HCT116 (cell line): ENCODE measurements at regions not wholly inside any gene's neighbourhood (a gene's known extent, or its start where the extent isn't known, plus 50 kb on each side); places are given as distances from the start of the nearest gene placed in this dataset.

Experiments
- ATAC-seq: fragments of 200-7000 bp; cut with Tn5 transposase; 2 replicates; pipeline ENCODE4 v1.9.1; 2020; ENCODE audit warnings: mild to moderate bottlenecking, moderate library complexity
- BruUV-seq: library from RNA; stranded (reverse); fragments of 400-500 nt; replicated peaks from 2 replicates; lab custom pipeline; 2021; lab: Mats Ljungman, UMichigan
- CTCF ChIA-PET: fragments of 300-600 bp; sonication (Branson Sonifier 250); formaldehyde crosslinking; loops from one replicate; lab custom pipeline; 2021; ENCODE audit warnings: antibody characterized with exemption; lab: Charles Lee
- POLR2A ChIA-PET: fragments of 300-600, 350-600 bp; sonication (Branson Sonifier 250); formaldehyde crosslinking; loops from one replicate; lab custom pipeline; 2021; ENCODE audit warnings: antibody characterized with exemption; lab: Charles Lee
- RAD21 ChIA-PET, 2 experiments: fragments of 300-600 bp; sonication (Branson Sonifier 250); formaldehyde crosslinking; loops; one replicate each; lab custom pipeline; 2023; ENCODE audit warnings: low total read pairs in 2 of 2; ENCODE audit not compliant: uncharacterized antibody in 2 of 2, unreplicated experiment in 2 of 2, low non-redundant PET in 1 of 2; lab: Charles Lee
- DNase-seq: peaks from one replicate; pipeline ENCODE4 v3.0.0-alpha.2; 2010; ENCODE audit warnings: low read depth, low spot score
- H2AFZ ChIP-seq: fragments of 200-600 bp; shearing (Covaris generic), sonication (generic); 2 replicates; pipeline ENCODE4 v1.6.1; 2017; ENCODE audit warnings: low read depth, mixed run types, mixed read lengths, antibody characterized with exemption, low read length; ENCODE audit not compliant: poor library complexity, severe bottlenecking
- H3K27ac ChIP-seq: 2 replicates; pipeline ENCODE4 v1.5.1; 2012; ENCODE audit warnings: low read depth, low read length
- H3K27me3 ChIP-seq: fragments of 200-600 bp; sonication (generic); 2 replicates; pipeline ENCODE4 v1.6.1; 2016; ENCODE audit warnings: mixed run types, low read length, mixed read lengths; ENCODE audit not compliant: insufficient read depth
- H3K36me3 ChIP-seq, 2 experiments: fragments of 200-500 bp in 1 of 2; fragments of 200-600 bp in 1 of 2; sonication (Bioruptor generic) in 1 of 2; sonication (generic) in 1 of 2; 2 replicates each; pipeline versions ENCODE4 v1.5.1 to v1.6.1; 2014 to 2016; ENCODE audit warnings: low read length in 2 of 2, inconsistent platforms in 1 of 2, mixed read lengths in 1 of 2, mixed run types in 1 of 2; ENCODE audit not compliant: insufficient read depth in 2 of 2, control insufficient read depth in 1 of 2
- H3K4me1 ChIP-seq, 2 experiments: fragments of 200-600 bp in 1 of 2; sonication (generic) in 1 of 2; 2 replicates each; pipeline versions ENCODE4 v1.5.1 to v1.6.1; 2012 to 2017; ENCODE audit warnings: low read length in 2 of 2, inconsistent platforms in 1 of 2, mild to moderate bottlenecking in 1 of 2, mixed read lengths in 1 of 2, mixed run types in 1 of 2, moderate library complexity in 1 of 2; ENCODE audit not compliant: insufficient read depth in 2 of 2, control insufficient read depth in 1 of 2
- H3K4me2 ChIP-seq: fragments of 200-600 bp; sonication (generic); 2 replicates; pipeline ENCODE4 v1.6.1; 2017; ENCODE audit warnings: mixed run types, low read length, mixed read lengths
- H3K4me3 ChIP-seq, 2 experiments: fragments of 200-600 bp in 1 of 2; sonication (generic) in 1 of 2; replicated peaks in 1 of 2; 2 replicates each; pipeline ENCODE4 v1.5.1; 2011 to 2016; ENCODE audit warnings: low read length in 2 of 2, control low read depth in 1 of 2, low read depth in 1 of 2, mild to moderate bottlenecking in 1 of 2, mixed read lengths in 1 of 2, mixed run types in 1 of 2
- H3K79me2 ChIP-seq: fragments of 200-600 bp; sonication (generic); 2 replicates; pipeline ENCODE4 v1.6.1; 2017; ENCODE audit warnings: mild to moderate bottlenecking, mixed run types, low read length, moderate library complexity, mixed read lengths; ENCODE audit not compliant: insufficient read depth
- H3K9ac ChIP-seq: fragments of 200-600 bp; sonication (generic); 2 replicates; pipeline ENCODE4 v1.6.1; 2016; ENCODE audit warnings: low read length, mixed read lengths
- H3K9me2 ChIP-seq: fragments of 200-600 bp; sonication (generic), shearing (Covaris generic); 2 replicates; pipeline ENCODE4 v1.6.1; 2017; ENCODE audit warnings: mixed run types, mild to moderate bottlenecking, moderate library complexity; ENCODE audit not compliant: insufficient read depth
- H3K9me3 ChIP-seq, 2 experiments: fragments of 200-500 bp in 1 of 2; fragments of 200-600 bp in 1 of 2; sonication (Bioruptor generic) in 1 of 2; sonication (generic) in 1 of 2; 2 replicates each; pipeline ENCODE4 v1.6.1; 2014 to 2017; ENCODE audit warnings: low read length in 2 of 2, mixed read lengths in 2 of 2, inconsistent platforms in 1 of 2, low read depth in 1 of 2, mild to moderate bottlenecking in 1 of 2, mixed run types in 1 of 2, moderate library complexity in 1 of 2; ENCODE audit not compliant: control insufficient read depth in 1 of 2, insufficient read depth in 1 of 2
- H4K20me1 ChIP-seq: fragments of 200-600 bp; sonication (generic), shearing (Covaris generic); 2 replicates; pipeline ENCODE4 v1.6.1; 2017; ENCODE audit warnings: mixed run types, mild to moderate bottlenecking, moderate library complexity; ENCODE audit not compliant: insufficient read depth
- CBX3 ChIP-seq: IDR thresholded peaks from 2 replicates; pipeline ENCODE4 v1.6.1; 2012; ENCODE audit warnings: low read depth
- EGR1 ChIP-seq: IDR thresholded peaks from 2 replicates; pipeline ENCODE4 v1.6.1; 2012; ENCODE audit warnings: low read depth
- ELF1 ChIP-seq: IDR thresholded peaks from 2 replicates; pipeline ENCODE4 v1.6.1; 2012; ENCODE audit warnings: low read depth, borderline replicate concordance
- EZH2 ChIP-seq: fragments of 200-600 bp; sonication (generic); IDR thresholded peaks from 2 replicates; pipeline ENCODE4 v1.6.1; 2017; ENCODE audit warnings: antibody characterized with exemption, mixed run types
- EZH2phosphoT487 ChIP-seq: fragments of 200-600 bp; IDR thresholded peaks from 2 replicates; pipeline ENCODE4 v1.6.1; 2018; ENCODE audit warnings: antibody characterized with exemption, borderline replicate concordance
- FOSL1 ChIP-seq: IDR thresholded peaks from 2 replicates; pipeline ENCODE4 v1.6.1; 2012; ENCODE audit warnings: low read depth
- JUND ChIP-seq: IDR thresholded peaks from 2 replicates; pipeline ENCODE4 v1.6.1; 2012
- POLR2A ChIP-seq: IDR thresholded peaks from 2 replicates; pipeline ENCODE4 v1.7.0; 2011; ENCODE audit warnings: borderline replicate concordance; ENCODE audit not compliant: insufficient read depth, insufficient read length; ENCODE audit errors: extremely low read depth
- POLR2AphosphoS5 ChIP-seq: IDR thresholded peaks from 2 replicates; pipeline ENCODE4 v1.6.1; 2011; ENCODE audit warnings: mild to moderate bottlenecking, low read depth, low read length, moderate library complexity
- SIN3A ChIP-seq: IDR thresholded peaks from 2 replicates; pipeline ENCODE4 v1.6.1; 2012; ENCODE audit warnings: low read depth
- SP1 ChIP-seq: IDR thresholded peaks from 2 replicates; pipeline ENCODE4 v1.6.1; 2012; ENCODE audit warnings: low read depth
- SRF ChIP-seq: IDR thresholded peaks from 2 replicates; pipeline ENCODE4 v1.6.1; 2012; ENCODE audit warnings: low read depth
- TCF7L2 ChIP-seq: IDR thresholded peaks from 2 replicates; pipeline ENCODE4 v1.7.0; 2011; ENCODE audit warnings: borderline replicate concordance, inconsistent platforms; ENCODE audit not compliant: insufficient read depth, insufficient read length; ENCODE audit errors: extremely low read depth
- YY1 ChIP-seq: IDR thresholded peaks from 2 replicates; pipeline ENCODE4 v1.6.1; 2011; ENCODE audit warnings: low read length, low read depth, moderate library complexity, mild to moderate bottlenecking; ENCODE audit not compliant: insufficient replicate concordance; ENCODE audit errors: extremely low read depth
- ZFX ChIP-seq: fragments of 450-650 bp; IDR thresholded peaks from 2 replicates; pipeline ENCODE4 v1.6.1; 2017
- intact Hi-C: fragments of 100-400 bp; cut with micrococcal nuclease; formaldehyde crosslinking; loops from 2 replicates; pipeline ENCODE4 v1.10.0; 2022
- TF ChIP-seq, protein P1 (sequence below): IDR thresholded peaks from 2 replicates; pipeline ENCODE4 v1.6.1; 2012
- TF ChIP-seq, protein P2 (sequence below): IDR thresholded peaks from 2 replicates; pipeline ENCODE4 v1.6.1; 2012
- TF ChIP-seq, protein P3 (sequence below), 3 experiments: fragments of 200-600 bp in 1 of 3; sonication (generic) in 1 of 3; IDR thresholded peaks in 2 of 3; conservative IDR thresholded peaks in 1 of 3; 2 replicates each; pipeline ENCODE4 v1.5.1; 2012 to 2017; ENCODE audit warnings: low read depth in 2 of 3, low read length in 2 of 3, antibody characterized with exemption in 1 of 3, borderline replicate concordance in 1 of 3, control low read depth in 1 of 3, mild to moderate bottlenecking in 1 of 3, mixed read lengths in 1 of 3, mixed run types in 1 of 3, moderate library complexity in 1 of 3; ENCODE audit not compliant: insufficient read depth in 1 of 3
- TF ChIP-seq, protein P4 (sequence below): IDR thresholded peaks from 2 replicates; pipeline ENCODE4 v1.6.1; 2012; ENCODE audit warnings: low read depth

DNA sequence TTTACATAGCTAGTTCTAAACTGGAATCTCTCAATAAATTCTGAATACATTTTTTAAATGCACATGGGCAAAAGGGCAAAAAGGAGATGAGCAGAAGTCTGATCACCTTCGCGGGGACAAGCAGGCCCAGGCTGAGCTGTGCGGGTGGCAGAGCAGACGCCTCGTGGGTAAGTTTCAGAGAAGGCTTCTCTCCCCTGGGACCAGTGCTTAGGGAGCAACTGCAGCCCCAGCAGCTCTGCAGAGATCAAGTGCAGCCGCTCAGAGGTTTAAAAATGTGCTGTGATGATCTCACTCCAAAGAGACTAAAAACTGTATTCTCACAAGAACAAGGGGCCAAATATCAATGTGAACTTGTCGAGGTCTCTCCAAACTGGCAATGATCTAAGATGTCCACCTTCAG, 264.3 kb upstream of the RNF32 start:
- H3K9me3 ChIP-seq = no peaks in the 10 kb centered on the region
- no peak overlapping the region for H3K4me3 ChIP-seq
- H3K9ac ChIP-seq = no peak overlapping the region
- no peaks in the 10 kb centered on the region for H3K9me2 ChIP-seq
- intact Hi-C loops = no loop called here
- no TSS peak for BruUV-seq
- ChIA-PET RAD21 (no interaction called here), CTCF (no interaction called here), POLR2A (no interaction called here)
- no peaks in the 10 kb centered on the region for H3K79me2 ChIP-seq
- no peak overlapping the region for H2AFZ ChIP-seq
- ATAC-seq (no peak), DNase-seq (no peak)
- no peaks in the 10 kb centered on the region for H3K4me1 ChIP-seq
- H4K20me1 ChIP-seq = no peaks in the 10 kb centered on the region
- no peaks in the 10 kb centered on the region; the same call in 1 of the 2 replicates for H3K27me3 ChIP-seq
- TF ChIP-seq SP1 (no peak), EZH2phosphoT487 (no peak), TCF7L2 (no peak), EZH2 (no peak), POLR2AphosphoS5 (no peak), YY1 (no peak), SRF (no peak), CBX3 (no peak), EGR1 (no peak), SIN3A (no peak), JUND (no peak), POLR2A (no peak), ELF1 (no peak), FOSL1 (no peak), ZFX (no peak)
- TF ChIP-seq, protein P1, sequence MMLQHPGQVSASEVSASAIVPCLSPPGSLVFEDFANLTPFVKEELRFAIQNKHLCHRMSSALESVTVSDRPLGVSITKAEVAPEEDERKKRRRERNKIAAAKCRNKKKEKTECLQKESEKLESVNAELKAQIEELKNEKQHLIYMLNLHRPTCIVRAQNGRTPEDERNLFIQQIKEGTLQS = no peak
- TF ChIP-seq, protein P2, sequence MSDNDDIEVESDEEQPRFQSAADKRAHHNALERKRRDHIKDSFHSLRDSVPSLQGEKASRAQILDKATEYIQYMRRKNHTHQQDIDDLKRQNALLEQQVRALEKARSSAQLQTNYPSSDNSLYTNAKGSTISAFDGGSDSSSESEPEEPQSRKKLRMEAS = no peak
- TF ChIP-seq, protein P3, sequence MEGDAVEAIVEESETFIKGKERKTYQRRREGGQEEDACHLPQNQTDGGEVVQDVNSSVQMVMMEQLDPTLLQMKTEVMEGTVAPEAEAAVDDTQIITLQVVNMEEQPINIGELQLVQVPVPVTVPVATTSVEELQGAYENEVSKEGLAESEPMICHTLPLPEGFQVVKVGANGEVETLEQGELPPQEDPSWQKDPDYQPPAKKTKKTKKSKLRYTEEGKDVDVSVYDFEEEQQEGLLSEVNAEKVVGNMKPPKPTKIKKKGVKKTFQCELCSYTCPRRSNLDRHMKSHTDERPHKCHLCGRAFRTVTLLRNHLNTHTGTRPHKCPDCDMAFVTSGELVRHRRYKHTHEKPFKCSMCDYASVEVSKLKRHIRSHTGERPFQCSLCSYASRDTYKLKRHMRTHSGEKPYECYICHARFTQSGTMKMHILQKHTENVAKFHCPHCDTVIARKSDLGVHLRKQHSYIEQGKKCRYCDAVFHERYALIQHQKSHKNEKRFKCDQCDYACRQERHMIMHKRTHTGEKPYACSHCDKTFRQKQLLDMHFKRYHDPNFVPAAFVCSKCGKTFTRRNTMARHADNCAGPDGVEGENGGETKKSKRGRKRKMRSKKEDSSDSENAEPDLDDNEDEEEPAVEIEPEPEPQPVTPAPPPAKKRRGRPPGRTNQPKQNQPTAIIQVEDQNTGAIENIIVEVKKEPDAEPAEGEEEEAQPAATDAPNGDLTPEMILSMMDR (IDR thresholded peaks at IDR 0.05 in 2 of 3, conservative IDR thresholded peaks at IDR 0.05 in 1 of 3; ENCODE audit: borderline replicate concordance in 1 of 3, insufficient read depth in 1 of 3, low read depth in 2 of 3, low read length in 2 of 3) = no peak
- TF ChIP-seq, protein P4, sequence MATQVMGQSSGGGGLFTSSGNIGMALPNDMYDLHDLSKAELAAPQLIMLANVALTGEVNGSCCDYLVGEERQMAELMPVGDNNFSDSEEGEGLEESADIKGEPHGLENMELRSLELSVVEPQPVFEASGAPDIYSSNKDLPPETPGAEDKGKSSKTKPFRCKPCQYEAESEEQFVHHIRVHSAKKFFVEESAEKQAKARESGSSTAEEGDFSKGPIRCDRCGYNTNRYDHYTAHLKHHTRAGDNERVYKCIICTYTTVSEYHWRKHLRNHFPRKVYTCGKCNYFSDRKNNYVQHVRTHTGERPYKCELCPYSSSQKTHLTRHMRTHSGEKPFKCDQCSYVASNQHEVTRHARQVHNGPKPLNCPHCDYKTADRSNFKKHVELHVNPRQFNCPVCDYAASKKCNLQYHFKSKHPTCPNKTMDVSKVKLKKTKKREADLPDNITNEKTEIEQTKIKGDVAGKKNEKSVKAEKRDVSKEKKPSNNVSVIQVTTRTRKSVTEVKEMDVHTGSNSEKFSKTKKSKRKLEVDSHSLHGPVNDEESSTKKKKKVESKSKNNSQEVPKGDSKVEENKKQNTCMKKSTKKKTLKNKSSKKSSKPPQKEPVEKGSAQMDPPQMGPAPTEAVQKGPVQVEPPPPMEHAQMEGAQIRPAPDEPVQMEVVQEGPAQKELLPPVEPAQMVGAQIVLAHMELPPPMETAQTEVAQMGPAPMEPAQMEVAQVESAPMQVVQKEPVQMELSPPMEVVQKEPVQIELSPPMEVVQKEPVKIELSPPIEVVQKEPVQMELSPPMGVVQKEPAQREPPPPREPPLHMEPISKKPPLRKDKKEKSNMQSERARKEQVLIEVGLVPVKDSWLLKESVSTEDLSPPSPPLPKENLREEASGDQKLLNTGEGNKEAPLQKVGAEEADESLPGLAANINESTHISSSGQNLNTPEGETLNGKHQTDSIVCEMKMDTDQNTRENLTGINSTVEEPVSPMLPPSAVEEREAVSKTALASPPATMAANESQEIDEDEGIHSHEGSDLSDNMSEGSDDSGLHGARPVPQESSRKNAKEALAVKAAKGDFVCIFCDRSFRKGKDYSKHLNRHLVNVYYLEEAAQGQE = no peak
- H3K4me2 ChIP-seq = no peak overlapping the region
- H3K36me3 ChIP-seq = no peaks in the 10 kb centered on the region
- no peak overlapping the region for H3K27ac ChIP-seq
